ENCODE measurements at regions not wholly inside any gene's neighbourhood (a gene's known extent, or its start where the extent isn't known, plus 50 kb on each side); places are given as distances from the start of the nearest gene placed in this dataset.

DNA sequence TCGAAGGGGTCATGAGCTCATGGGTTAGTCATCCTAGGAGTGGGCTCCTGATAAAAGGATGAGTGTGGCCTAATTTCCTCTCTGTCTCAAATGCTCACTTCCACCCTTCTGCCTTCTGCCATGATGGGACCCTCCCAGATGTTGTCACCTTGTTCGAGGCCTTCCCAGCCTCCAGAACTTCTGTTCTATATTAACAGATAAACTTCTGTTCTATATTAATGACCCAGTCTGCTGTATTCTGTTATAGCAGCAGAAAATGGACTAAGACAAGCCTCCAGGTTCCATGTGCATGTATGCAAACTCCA lies 583.2 kb downstream of the GLRX3 start:
- intact Hi-C loops (cut with DNase I): no loop called here
- Histone ChIP-seq H3K27ac (no peak overlapping the region), H3K36me3 (no peaks in the 10 kb centered on the region), H3K4me1 (replicated peaks) (no peaks in the 10 kb centered on the region), H3K27me3 (replicated peaks; ENCODE audit: insufficient read depth) (no peaks in the 10 kb centered on the region), H3K9me3 (no peaks in the 10 kb centered on the region), H3K4me3 (no peak overlapping the region)
- DNase-seq (ENCODE audit: low spot score): no peak
- TF ChIP-seq POLR2A (IDR thresholded peaks at IDR 0.05): no peak
- TF ChIP-seq, protein P1, sequence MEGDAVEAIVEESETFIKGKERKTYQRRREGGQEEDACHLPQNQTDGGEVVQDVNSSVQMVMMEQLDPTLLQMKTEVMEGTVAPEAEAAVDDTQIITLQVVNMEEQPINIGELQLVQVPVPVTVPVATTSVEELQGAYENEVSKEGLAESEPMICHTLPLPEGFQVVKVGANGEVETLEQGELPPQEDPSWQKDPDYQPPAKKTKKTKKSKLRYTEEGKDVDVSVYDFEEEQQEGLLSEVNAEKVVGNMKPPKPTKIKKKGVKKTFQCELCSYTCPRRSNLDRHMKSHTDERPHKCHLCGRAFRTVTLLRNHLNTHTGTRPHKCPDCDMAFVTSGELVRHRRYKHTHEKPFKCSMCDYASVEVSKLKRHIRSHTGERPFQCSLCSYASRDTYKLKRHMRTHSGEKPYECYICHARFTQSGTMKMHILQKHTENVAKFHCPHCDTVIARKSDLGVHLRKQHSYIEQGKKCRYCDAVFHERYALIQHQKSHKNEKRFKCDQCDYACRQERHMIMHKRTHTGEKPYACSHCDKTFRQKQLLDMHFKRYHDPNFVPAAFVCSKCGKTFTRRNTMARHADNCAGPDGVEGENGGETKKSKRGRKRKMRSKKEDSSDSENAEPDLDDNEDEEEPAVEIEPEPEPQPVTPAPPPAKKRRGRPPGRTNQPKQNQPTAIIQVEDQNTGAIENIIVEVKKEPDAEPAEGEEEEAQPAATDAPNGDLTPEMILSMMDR (IDR thresholded peaks at IDR 0.05): no peak
- TF ChIP-seq POLR2AphosphoS5 (IDR thresholded peaks at IDR 0.05): no peak
- 78% methylated on average over 2 of the region's 2 CpGs for WGBS

DNA sequence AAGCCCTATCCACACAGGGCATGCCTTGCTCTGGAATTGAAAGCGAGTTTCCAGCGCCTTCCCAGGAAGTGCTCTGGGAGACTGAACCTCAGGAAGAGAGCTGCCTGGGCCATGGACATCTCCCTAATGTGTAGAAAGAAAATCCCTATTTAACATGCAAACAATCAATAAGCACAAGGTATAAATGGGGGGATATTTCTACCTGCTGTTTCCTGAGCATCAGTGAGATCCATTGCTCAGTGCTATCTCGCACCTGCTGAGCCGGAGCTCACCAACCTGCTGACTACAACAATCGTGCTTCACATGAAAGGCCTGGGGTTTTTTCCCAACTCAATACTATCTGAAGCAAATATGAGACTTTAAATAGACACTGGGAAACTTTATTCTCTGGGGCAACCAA lies 584.0 kb downstream of the GLRX3 start:
- no peak overlapping the region for H3K4me3 ChIP-seq
- no peaks in the 10 kb centered on the region for H3K27me3 ChIP-seq (replicated peaks; ENCODE audit: insufficient read depth)
- no peak overlapping the region for H3K27ac ChIP-seq
- H3K9me3 ChIP-seq: no peaks in the 10 kb centered on the region
- no peak for DNase-seq (ENCODE audit: low spot score)
- H3K36me3 ChIP-seq: no peaks in the 10 kb centered on the region
- TF ChIP-seq POLR2AphosphoS5 (IDR thresholded peaks at IDR 0.05): no peak
- no peaks in the 10 kb centered on the region for H3K4me1 ChIP-seq (replicated peaks)
- intact Hi-C loops (cut with DNase I): no loop called here
- WGBS: 84% methylated on average over 5 of the region's 5 CpGs

DNA sequence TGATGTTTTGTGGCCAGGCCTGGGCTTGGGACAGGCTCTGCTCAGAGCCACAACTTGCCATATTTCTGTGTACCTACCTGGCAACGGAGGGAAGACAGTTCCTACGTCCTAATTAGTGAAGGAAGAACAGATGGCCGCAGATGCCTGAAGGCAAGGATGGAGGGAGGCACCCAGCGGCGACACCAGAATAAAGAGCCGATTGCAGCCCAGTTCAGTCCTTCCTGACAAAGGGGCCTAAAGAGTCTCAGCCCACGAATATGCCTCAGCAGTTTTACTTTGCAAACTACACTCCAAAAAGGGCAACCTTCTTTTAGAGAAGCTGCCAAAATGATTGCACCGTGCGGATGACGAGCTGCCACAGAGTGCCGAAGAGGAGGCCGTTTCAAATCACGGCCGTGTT lies 585.8 kb downstream of the GLRX3 start:
- Histone ChIP-seq H3K4me1 (replicated peaks) (no peaks in the 10 kb centered on the region), H3K9me3 (no peaks in the 10 kb centered on the region), H3K27me3 (replicated peaks; ENCODE audit: insufficient read depth) (no peaks in the 10 kb centered on the region), H3K27ac (no peak overlapping the region), H3K36me3 (no peaks in the 10 kb centered on the region), H3K4me3 (no peak overlapping the region)
- intact Hi-C loops (cut with DNase I): no loop called here
- no peak for DNase-seq (ENCODE audit: low spot score)
- TF ChIP-seq, protein P1 (IDR thresholded peaks at IDR 0.05): no peak
- no peak for TF ChIP-seq POLR2AphosphoS5 (IDR thresholded peaks at IDR 0.05)
- no peak for TF ChIP-seq POLR2A (IDR thresholded peaks at IDR 0.05)
- 75% methylated on average over 14 of the region's 14 CpGs for WGBS

- intact Hi-C loops (cut with DNase I): no loop called here
- H3K9me3 ChIP-seq: no peaks in the 10 kb centered on the region
- H3K27me3 ChIP-seq (replicated peaks; ENCODE audit: insufficient read depth): no peaks in the 10 kb centered on the region
- peaks cover 3% of the 10 kb centered on the region for H3K4me1 ChIP-seq (replicated peaks)
- DNase-seq (ENCODE audit: low spot score): no peak
- H3K4me3 ChIP-seq: no peak overlapping the region
- H3K36me3 ChIP-seq: no peaks in the 10 kb centered on the region
- 98% methylated on average over 3 of the region's 3 CpGs for WGBS
- H3K27ac ChIP-seq: no peak overlapping the region
- TF ChIP-seq POLR2A (IDR thresholded peaks at IDR 0.05): no peak
- TF ChIP-seq, protein P1 (IDR thresholded peaks at IDR 0.05): no peak
- TF ChIP-seq POLR2AphosphoS5 (IDR thresholded peaks at IDR 0.05): no peak
These were observed 587.5 kb downstream of the GLRX3 start for GRCh38 chr10:130723704-130724103.

- no peak overlapping the region for H3K27ac ChIP-seq
- H3K4me1 ChIP-seq (replicated peaks): peaks cover 3% of the 10 kb centered on the region
- intact Hi-C loops (cut with DNase I): no loop called here
- no peak for DNase-seq (ENCODE audit: low spot score)
- no peaks in the 10 kb centered on the region for H3K27me3 ChIP-seq (replicated peaks; ENCODE audit: insufficient read depth)
- H3K36me3 ChIP-seq: no peaks in the 10 kb centered on the region
- TF ChIP-seq POLR2AphosphoS5 (IDR thresholded peaks at IDR 0.05) (no peak), POLR2A (IDR thresholded peaks at IDR 0.05) (no peak)
- TF ChIP-seq, protein P1 (IDR thresholded peaks at IDR 0.05): no peak
- WGBS: 53% methylated on average over 7 of the region's 7 CpGs
- H3K9me3 ChIP-seq: no peaks in the 10 kb centered on the region
- no peak overlapping the region for H3K4me3 ChIP-seq
These were observed 586.0 kb downstream of the TCERG1L start for GRCh38 chr10:130725474-130725970.
